Superior temporal gyrus (tissue), 1 donor: ENCODE measurements at regions not wholly inside any gene's neighbourhood (a gene's known extent, or its start where the extent isn't known, plus 50 kb on each side); places are given as distances from the start of the nearest gene placed in this dataset.
"Not testable (repeated sequence)": the region's sequence is repeated elsewhere in the genome, so short reads cannot be mapped to it uniquely, and the experiment has no call there.

Experiments used
- DNase-seq: peaks from one replicate; pipeline ENCODE4 v3.0.0-alpha.2; 2016; ENCODE audit errors: extremely low spot score

DNA sequence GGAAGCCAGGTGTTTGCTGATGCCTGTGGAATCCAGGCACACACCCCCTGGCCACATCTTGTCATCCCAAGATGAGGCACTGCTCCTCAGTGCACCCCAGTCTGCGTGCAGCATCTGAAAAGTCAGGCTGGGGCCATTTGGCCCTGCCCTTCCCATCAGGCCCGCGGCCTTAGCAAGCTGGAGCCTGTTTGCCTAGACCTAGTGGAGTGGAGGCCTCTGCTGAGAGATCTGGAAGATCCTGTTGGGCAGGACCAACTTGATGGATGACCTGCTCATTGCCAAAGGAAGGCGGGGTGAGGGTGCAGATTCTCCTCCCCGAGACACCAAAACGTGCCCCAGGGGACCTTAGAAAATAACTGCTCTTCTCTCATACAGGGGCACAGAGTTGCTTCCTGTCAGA, 220.2 kb downstream of the SHQ1 start:
- DNase-seq: no peak

DNA sequence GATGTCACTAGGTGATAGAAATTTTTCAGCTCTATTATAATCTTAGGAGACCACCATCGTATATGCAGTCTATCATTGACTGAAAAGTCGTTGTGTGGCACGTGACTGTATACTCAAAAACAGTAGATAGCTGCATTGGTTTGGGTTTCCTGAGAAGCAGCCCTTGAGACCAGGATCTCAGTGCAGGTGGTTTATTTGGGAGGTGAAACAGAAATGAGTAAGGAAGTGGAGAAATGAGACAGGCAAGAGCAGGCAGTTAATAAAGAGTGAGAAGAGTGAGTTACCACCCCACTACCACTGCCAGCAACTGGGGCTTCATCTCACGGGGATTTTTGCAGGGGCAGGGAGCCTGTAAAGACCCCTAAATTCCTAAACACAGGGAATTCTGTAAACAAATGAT, 221.0 kb downstream of the SHQ1 start:
- DNase-seq: no peak

- no peak for DNase-seq
Measured at GRCh38 chr3:72625602-72626337, 222.5 kb downstream of the SHQ1 start.

GRCh38 chr3:72624656-72625055, 223.6 kb downstream of the SHQ1 start:
- no peak for DNase-seq

- DNase-seq: no peak
Measured at GRCh38 chr3:72618739-72619138, 229.5 kb downstream of the SHQ1 start.

GRCh38 chr3:72617424-72618024, 230.7 kb downstream of the SHQ1 start:
- no peak for DNase-seq

DNA sequence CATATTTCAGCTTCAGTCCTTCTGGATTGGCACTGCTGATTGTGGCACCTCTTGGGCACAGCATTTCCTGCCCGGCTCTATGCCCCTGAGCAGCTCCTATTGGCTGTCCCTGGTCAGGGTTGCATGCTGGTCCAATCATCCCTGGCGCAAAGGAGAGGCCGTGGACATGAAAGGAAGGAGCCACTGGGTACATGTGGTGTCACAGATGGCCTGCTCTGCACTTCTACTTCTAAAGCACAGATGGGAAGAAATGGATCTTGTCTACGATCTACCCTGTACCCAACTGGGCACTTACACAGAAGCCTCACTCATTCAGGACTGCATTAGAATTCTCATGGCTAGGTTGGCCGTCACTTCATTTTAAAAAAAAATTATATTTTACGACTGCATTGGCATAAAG, 232.5 kb downstream of the SHQ1 start:
- DNase-seq: no peak

- DNase-seq: no peak
Measured at GRCh38 chr3:72615182-72615581, 233.1 kb downstream of the SHQ1 start.

- no peak for DNase-seq
Measured at GRCh38 chr3:72614394-72615074, 233.7 kb downstream of the SHQ1 start.

DNA sequence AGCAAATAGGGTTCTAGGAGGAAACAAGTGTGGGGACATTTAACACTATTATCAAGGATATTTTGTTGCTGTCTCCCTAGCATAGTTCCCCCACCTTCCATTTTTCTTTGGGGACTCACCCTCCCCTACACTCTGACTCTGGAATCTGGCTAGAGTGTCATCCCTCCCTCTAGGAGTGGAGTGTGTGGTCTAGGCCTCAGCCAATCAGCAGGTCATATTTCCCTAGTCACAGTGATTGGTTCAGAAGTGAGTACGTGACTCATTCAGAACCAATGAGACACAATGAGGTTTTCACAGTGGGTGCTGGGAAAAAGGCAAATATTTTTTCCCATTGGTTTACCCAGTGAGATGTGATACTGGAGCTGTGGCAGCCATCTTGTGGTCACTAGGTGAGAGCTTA, 234.4 kb downstream of the SHQ1 start:
- no peak for DNase-seq

DNA sequence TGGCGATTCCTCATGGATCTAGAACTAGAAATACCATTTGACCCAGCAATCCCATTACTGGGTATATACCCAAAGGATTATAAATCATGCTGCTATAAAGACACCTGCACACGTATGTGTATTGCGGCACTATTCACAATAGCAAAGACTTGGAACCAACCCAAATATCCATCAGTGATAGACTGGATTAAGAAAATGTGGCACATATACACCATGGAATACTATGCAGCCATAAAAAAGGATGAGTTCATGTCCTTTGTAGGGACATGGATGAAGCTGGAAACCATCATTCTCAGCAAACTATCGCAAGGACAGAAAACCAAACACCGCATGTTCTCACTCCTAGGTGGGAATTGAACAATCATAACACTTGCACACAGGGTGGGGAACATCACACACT, 239.1 kb downstream of the SHQ1 start:
- DNase-seq: not testable (repeated sequence)

GRCh38 chr3:72606005-72606800, 242.0 kb downstream of the SHQ1 start:
- no peak for DNase-seq

DNA sequence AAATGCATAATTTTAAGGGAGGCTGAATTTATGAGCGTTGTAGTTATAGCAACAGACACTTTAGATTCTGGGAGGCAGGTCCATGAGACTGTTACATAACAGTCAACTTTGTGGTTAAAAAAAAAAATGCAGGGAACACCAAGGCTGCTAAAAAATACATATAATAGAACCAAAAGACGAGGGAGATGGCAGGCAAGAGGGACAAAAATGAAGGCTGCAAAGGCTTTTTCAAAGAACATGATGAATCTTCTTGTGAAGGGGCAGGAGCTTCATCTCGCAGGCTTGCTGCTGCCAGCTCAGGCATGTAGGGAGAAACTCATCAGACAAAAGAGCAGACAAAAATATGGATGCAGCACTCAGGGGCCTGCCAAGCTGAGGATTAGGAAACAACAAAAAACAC, 243.9 kb downstream of the SHQ1 start:
- DNase-seq: peak; percentile 67

DNA sequence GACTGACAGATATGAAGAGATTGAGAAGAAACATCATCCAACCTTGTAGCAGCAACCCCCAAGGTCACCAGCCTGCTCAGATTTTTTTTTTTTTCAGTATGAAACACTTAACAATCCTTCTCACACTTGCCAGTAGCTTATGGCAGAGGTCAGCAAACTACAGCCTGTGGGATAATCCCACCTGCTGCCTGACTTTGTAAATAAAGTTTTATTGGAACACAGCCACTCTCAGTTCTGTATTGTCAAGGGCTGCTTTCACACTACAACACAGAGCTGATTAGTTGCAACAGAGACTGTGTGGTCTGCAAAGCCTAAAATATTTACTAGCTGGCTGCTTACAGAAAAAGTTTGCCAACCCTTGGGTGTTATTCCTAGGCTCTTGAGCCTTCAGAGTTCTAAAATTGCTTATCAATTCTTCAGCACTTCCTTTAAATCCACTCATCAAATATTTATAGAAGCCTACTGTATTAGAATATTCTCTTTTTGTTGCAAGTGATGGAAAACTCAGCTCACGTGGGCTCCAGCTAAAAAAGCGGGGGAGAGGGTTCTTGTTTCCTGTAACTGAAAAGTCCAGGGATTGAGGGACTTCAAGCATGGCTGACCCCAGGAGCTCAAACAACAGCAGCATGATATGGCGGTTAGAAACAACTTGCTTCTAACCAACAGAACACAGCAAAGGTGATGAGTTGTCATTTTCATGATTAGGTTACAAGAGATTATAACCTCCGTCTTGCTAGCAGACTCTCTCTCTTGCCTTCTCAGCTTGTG, 246.1 kb downstream of the SHQ1 start:
- DNase-seq: no peak

DNA sequence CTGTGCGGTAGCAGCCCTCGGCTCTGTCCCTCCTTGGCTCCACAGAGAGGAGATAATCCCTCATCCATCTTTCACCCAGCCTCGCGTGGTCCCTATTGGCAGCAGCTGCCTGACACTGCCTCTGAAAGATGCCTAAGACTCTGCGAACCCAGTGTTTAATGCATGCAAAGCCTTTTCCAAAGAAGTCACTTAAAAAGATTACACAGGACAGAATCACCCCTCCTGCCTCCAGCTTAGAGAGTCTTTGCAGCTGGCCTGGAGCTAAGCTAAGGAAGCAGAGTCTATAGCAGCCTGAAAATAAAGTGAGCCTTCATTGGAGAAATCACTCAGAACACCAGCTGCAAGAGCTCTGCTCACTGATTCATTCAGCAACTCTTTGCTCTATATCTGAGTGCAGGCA, 247.2 kb downstream of the SHQ1 start:
- peak; percentile 42 for DNase-seq

DNA sequence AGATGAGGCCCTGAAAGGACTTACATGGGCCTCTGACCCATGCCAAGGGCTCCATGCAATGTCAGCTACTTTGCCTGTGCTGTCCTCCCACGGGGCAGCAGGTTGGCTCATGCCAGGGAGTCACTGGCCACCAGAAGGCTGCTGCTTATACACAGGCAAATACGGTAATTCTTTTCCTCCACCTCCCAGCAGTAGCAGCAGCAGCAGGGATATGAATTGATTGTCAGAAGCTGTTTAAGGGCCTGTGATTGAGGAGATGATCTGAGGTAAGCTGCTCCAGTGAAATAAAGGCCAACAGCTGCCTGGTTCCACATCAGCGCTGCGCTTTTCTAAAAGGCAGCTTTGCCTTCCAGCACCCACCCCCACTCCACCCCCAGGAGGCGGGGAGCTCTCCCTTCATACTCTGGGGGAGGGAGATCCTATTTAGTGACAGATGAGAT, 250.5 kb downstream of the SHQ1 start:
- DNase-seq: no peak

DNA sequence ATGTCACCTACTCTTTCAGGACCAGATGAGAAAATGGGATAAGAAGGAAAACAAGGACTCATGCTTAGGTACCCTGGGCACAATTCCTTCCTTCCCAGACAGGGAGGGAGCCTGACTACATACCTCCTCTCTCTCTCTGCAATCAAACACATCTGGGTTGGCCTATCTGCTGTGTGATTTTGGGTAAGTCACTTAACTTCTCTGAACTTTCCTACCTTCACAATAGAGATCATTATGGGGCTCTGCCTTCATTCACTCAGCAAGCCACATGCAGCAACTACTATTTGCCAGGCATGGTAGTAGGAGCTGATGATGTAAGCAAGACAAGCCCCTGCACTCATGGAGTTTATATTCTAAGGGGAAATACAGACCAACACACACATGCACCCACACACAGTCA, 251.2 kb downstream of the SHQ1 start:
- no peak for DNase-seq

DNA sequence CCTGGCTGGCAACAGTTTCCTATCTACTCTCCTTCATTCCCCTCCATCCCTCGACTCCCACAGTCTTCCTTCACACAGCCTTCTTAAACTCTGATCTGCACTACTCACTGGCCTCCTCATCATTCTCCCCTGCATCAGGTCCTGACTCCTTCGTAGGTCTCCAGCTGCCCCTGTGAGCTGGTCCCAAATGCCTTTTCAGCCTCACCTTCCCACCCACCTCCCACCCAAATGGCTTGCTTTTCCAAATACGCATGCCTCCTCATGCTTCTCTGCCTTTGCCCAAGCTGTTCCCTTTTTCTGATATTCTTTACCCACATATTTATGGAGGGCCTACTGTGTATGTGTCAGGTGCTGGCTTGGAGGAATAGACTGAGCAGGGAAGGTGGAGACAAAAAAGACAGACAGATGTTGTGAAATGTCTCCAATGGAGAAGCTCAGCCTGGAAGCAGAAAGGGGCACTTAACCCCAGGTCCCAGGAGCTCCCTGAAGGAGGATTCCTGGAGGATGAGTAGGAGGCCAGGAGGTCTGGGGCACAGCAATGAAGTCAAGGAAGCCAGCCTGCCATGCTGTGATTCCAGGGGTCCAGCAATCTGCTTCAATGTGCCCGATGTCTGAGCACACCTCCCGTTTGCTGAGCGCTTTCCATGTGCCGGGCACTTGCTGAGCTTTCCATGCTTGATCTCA, 252.2 kb downstream of the SHQ1 start:
- no peak for DNase-seq

- DNase-seq: no peak
Measured at GRCh38 chr3:72595376-72595775, 252.9 kb downstream of the SHQ1 start.

DNA sequence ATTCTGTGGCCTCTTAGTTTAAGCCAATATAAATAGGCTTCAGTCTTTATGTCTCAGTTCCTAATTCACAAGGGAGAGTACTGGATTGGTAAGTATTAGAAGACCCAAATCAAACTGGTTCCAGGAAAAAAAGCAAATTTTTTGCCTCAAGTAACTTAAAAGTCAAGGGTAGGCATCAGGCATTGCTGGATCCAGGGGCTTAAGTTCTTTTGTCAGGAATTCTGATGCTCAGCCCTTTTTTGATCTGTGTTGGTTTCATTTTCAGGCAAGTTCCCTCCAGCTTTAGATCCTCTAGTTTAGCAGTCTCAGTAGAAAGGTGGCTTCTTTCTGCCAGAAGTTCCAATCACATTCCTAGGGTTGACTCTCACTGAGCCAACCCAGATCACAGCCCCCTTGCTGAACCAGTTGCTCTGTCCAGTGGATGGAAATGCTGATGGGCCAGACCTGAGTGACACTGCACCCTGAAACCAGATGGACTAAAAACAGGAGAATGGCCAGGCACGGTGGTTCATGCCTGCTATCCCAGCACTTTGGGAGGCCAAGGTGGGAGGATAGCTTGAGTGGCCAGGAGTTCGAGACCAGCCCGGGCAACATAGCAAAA, 253.5 kb downstream of the SHQ1 start:
- no peak for DNase-seq
